Muscle of arm (tissue), 1 donor: ENCODE measurements at regions not wholly inside any gene's neighbourhood (a gene's known extent, or its start where the extent isn't known, plus 50 kb on each side); places are given as distances from the start of the nearest gene placed in this dataset.

ENCODE experiments used
- DNase-seq: peaks from one replicate; pipeline ENCODE4 v3.0.0-alpha.2; 2013

GRCh38 chr6:95780037-95780436 lies 202.7 kb downstream of the MANEA start:
- no peak for DNase-seq

GRCh38 chr6:95784019-95784418 lies 206.7 kb downstream of the MANEA start:
- DNase-seq: no peak

- DNase-seq: no peak
Measured at GRCh38 chr6:95784869-95785268, 207.5 kb downstream of the MANEA start.

GRCh38 chr6:95785785-95786184 lies 208.4 kb downstream of the MANEA start:
- DNase-seq: no peak

GRCh38 chr6:95786802-95787201 lies 209.5 kb downstream of the MANEA start:
- DNase-seq: no peak

- DNase-seq: no peak
Measured at GRCh38 chr6:95790787-95791186, 213.5 kb downstream of the MANEA start.

- no peak for DNase-seq
Measured at GRCh38 chr6:95794749-95795148, 217.4 kb downstream of the MANEA start.

- no peak for DNase-seq
Measured at GRCh38 chr6:95795927-95796326, 218.6 kb downstream of the MANEA start.

GRCh38 chr6:95797054-95797453 lies 218.7 kb upstream of the FUT9 start:
- no peak for DNase-seq

GRCh38 chr6:95802978-95803377 lies 212.8 kb upstream of the FUT9 start:
- no peak for DNase-seq

- DNase-seq: no peak
Measured at GRCh38 chr6:95803889-95804288, 211.9 kb upstream of the FUT9 start.

- DNase-seq: no peak
Measured at GRCh38 chr6:95804847-95805541, 210.8 kb upstream of the FUT9 start.

GRCh38 chr6:95805699-95806098 lies 210.1 kb upstream of the FUT9 start:
- no peak for DNase-seq

GRCh38 chr6:95815389-95816056 lies 200.3 kb upstream of the FUT9 start:
- DNase-seq: no peak

GRCh38 chr6:95819461-95819860 lies 196.3 kb upstream of the FUT9 start:
- no peak for DNase-seq

- no peak for DNase-seq
Measured at GRCh38 chr6:95819939-95820338, 195.8 kb upstream of the FUT9 start.

GRCh38 chr6:95830859-95831557 lies 184.8 kb upstream of the FUT9 start:
- DNase-seq: no peak

- DNase-seq: no peak
Measured at GRCh38 chr6:95837890-95838289, 177.9 kb upstream of the FUT9 start.

- no peak for DNase-seq
Measured at GRCh38 chr6:95841560-95841959, 174.2 kb upstream of the FUT9 start.

GRCh38 chr6:95846652-95847051 lies 169.1 kb upstream of the FUT9 start:
- no peak for DNase-seq

GRCh38 chr6:95847061-95847460 lies 168.7 kb upstream of the FUT9 start:
- no peak for DNase-seq

GRCh38 chr6:95848717-95849116 lies 167.1 kb upstream of the FUT9 start:
- DNase-seq: no peak

GRCh38 chr6:95856876-95857364 lies 158.9 kb upstream of the FUT9 start:
- no peak for DNase-seq
